Liver (tissue), 7 donors: ENCODE measurements at regions not wholly inside any gene's neighbourhood (a gene's known extent, or its start where the extent isn't known, plus 50 kb on each side); places are given as distances from the start of the nearest gene placed in this dataset.

Source experiments
- DNase-seq: peaks from one replicate; pipeline ENCODE4 v3.0.0-alpha.2; 2017; ENCODE audit warnings: low spot score
- H3K27ac ChIP-seq, 2 donors: one replicate each; pipeline ENCODE4 v1.7.0; 2013; ENCODE audit warnings: inconsistent platforms in 2 of 2, low read length in 2 of 2, control low read depth in 1 of 2, low read depth in 1 of 2, mild to moderate bottlenecking in 1 of 2
- H3K27me3 ChIP-seq, 4 donors: one replicate each; pipeline versions ENCODE4 v1.6.1 to v1.7.0; 2013; ENCODE audit warnings: low read length in 3 of 4, inconsistent platforms in 1 of 4, mild to moderate bottlenecking in 1 of 4, moderate library complexity in 1 of 4; ENCODE audit not compliant: control insufficient read depth in 4 of 4, insufficient read depth in 4 of 4
- H3K36me3 ChIP-seq, 4 donors: one replicate each; pipeline versions ENCODE4 v1.6.1 to v1.7.0; 2013; ENCODE audit warnings: low read length in 3 of 4, mild to moderate bottlenecking in 3 of 4, low read depth in 1 of 4, moderate library complexity in 1 of 4; ENCODE audit not compliant: control insufficient read depth in 4 of 4, insufficient read depth in 3 of 4
- H3K4me1 ChIP-seq, 4 donors: one replicate each; pipeline versions ENCODE4 v1.6.1 to v1.7.0; 2013; ENCODE audit warnings: low read length in 3 of 4, mild to moderate bottlenecking in 3 of 4, moderate library complexity in 1 of 4; ENCODE audit not compliant: control insufficient read depth in 4 of 4, insufficient read depth in 4 of 4
- H3K4me3 ChIP-seq, 3 donors: one replicate each; pipeline versions ENCODE4 v1.6.1 to v1.7.0; 2013; ENCODE audit warnings: low read length in 3 of 3, control low read depth in 1 of 3, low read depth in 1 of 3, mild to moderate bottlenecking in 1 of 3
- H3K9ac ChIP-seq, 2 donors: one replicate each; pipeline ENCODE4 v1.7.0; 2013; ENCODE audit warnings: low read length in 2 of 2, mild to moderate bottlenecking in 2 of 2, moderate library complexity in 2 of 2, control low read depth in 1 of 2, low read depth in 1 of 2
- H3K9me3 ChIP-seq, 4 donors: one replicate each; pipeline versions ENCODE4 v1.6.1 to v1.7.0; 2013; ENCODE audit warnings: low read length in 3 of 4; ENCODE audit not compliant: control insufficient read depth in 4 of 4
- FOXA1 ChIP-seq: IDR thresholded peaks from 2 replicates; pipeline ENCODE4 v1.6.1; 2016; ENCODE audit warnings: antibody characterized with exemption
- FOXA2 ChIP-seq: IDR thresholded peaks from 2 replicates; pipeline ENCODE4 v1.6.1; 2016; ENCODE audit warnings: antibody characterized with exemption
- GABPA ChIP-seq, 2 donors: IDR thresholded peaks in 1 of 2; conservative IDR thresholded peaks in 1 of 2; 2 replicates each; pipeline ENCODE4 v1.6.1; 2016; ENCODE audit warnings: antibody characterized with exemption in 2 of 2, mild to moderate bottlenecking in 1 of 2, moderate library complexity in 1 of 2
- HNF4A ChIP-seq, 2 donors: conservative IDR thresholded peaks; 2 replicates each; pipeline ENCODE4 v1.6.1; 2016; ENCODE audit warnings: antibody characterized with exemption in 2 of 2, mild to moderate bottlenecking in 2 of 2
- HNF4G ChIP-seq: IDR thresholded peaks from 2 replicates; pipeline ENCODE4 v1.6.1; 2016; ENCODE audit warnings: antibody characterized with exemption
- NR2F2 ChIP-seq: IDR thresholded peaks from 2 replicates; pipeline ENCODE4 v1.6.1; 2016; ENCODE audit warnings: antibody characterized with exemption
- RAD21 ChIP-seq, 2 donors: IDR thresholded peaks; 2 replicates each; pipeline ENCODE4 v1.6.1; 2016; ENCODE audit warnings: antibody characterized with exemption in 2 of 2, mild to moderate bottlenecking in 2 of 2
- RXRA ChIP-seq, 2 donors: IDR thresholded peaks; 2 replicates each; pipeline ENCODE4 v1.6.1; 2017 to 2018; ENCODE audit warnings: antibody characterized with exemption in 2 of 2, mild to moderate bottlenecking in 1 of 2
- TAF1 ChIP-seq: conservative IDR thresholded peaks from 2 replicates; pipeline ENCODE4 v1.6.1; 2016; ENCODE audit warnings: antibody characterized with exemption, mild to moderate bottlenecking
- ZBTB33 ChIP-seq: IDR thresholded peaks from 2 replicates; pipeline ENCODE4 v1.6.1; 2016; ENCODE audit warnings: antibody characterized with exemption
- WGBS: extraction: QIAGEN DNeasy Blood & Tissue Kit; methylation state at CpG from one replicate; pipeline ENCODE4 v1.1.7; 2013; 5-methylcytosine and 5-hydroxymethylcytosine counted together
- TF ChIP-seq, protein P1 (sequence below): IDR thresholded peaks from 2 replicates; pipeline ENCODE4 v1.6.1; 2016; ENCODE audit warnings: antibody characterized with exemption
- TF ChIP-seq, protein P2 (sequence below): IDR thresholded peaks from 2 replicates; pipeline ENCODE4 v1.6.1; 2016; ENCODE audit warnings: antibody characterized with exemption
- TF ChIP-seq, protein P3 (sequence below): IDR thresholded peaks from 2 replicates; pipeline ENCODE4 v1.6.1; 2016; ENCODE audit warnings: antibody characterized with exemption, mild to moderate bottlenecking
- donor health status: healthy.
- donor health status: healthy.
- donor health status: healthy.
- donor health status: healthy.

GRCh38 chr7:36016648-36017047, 136.4 kb upstream of the EEPD1 start:
- no peak overlapping the region for H3K4me3 ChIP-seq
- H3K9me3 ChIP-seq = no peaks in the 10 kb centered on the region
- TF ChIP-seq RAD21 (IDR thresholded peaks at IDR 0.05) (no peak), FOXA1 (no peak), HNF4G (no peak), ZBTB33 (no peak), NR2F2 (no peak), TAF1 (no peak)
- TF ChIP-seq, protein P1, sequence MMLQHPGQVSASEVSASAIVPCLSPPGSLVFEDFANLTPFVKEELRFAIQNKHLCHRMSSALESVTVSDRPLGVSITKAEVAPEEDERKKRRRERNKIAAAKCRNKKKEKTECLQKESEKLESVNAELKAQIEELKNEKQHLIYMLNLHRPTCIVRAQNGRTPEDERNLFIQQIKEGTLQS = no peak
- TF ChIP-seq, protein P2, sequence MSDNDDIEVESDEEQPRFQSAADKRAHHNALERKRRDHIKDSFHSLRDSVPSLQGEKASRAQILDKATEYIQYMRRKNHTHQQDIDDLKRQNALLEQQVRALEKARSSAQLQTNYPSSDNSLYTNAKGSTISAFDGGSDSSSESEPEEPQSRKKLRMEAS = no peak
- TF ChIP-seq, protein P3, sequence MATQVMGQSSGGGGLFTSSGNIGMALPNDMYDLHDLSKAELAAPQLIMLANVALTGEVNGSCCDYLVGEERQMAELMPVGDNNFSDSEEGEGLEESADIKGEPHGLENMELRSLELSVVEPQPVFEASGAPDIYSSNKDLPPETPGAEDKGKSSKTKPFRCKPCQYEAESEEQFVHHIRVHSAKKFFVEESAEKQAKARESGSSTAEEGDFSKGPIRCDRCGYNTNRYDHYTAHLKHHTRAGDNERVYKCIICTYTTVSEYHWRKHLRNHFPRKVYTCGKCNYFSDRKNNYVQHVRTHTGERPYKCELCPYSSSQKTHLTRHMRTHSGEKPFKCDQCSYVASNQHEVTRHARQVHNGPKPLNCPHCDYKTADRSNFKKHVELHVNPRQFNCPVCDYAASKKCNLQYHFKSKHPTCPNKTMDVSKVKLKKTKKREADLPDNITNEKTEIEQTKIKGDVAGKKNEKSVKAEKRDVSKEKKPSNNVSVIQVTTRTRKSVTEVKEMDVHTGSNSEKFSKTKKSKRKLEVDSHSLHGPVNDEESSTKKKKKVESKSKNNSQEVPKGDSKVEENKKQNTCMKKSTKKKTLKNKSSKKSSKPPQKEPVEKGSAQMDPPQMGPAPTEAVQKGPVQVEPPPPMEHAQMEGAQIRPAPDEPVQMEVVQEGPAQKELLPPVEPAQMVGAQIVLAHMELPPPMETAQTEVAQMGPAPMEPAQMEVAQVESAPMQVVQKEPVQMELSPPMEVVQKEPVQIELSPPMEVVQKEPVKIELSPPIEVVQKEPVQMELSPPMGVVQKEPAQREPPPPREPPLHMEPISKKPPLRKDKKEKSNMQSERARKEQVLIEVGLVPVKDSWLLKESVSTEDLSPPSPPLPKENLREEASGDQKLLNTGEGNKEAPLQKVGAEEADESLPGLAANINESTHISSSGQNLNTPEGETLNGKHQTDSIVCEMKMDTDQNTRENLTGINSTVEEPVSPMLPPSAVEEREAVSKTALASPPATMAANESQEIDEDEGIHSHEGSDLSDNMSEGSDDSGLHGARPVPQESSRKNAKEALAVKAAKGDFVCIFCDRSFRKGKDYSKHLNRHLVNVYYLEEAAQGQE = no peak
- no peaks in the 10 kb centered on the region for H3K27me3 ChIP-seq
- WGBS = 94% methylated on average over 4 of the region's 4 CpGs
- H3K36me3 ChIP-seq = no peaks in the 10 kb centered on the region
- H3K27ac ChIP-seq = no peak overlapping the region
- DNase-seq = no peak
- H3K9ac ChIP-seq = no peak overlapping the region
- H3K4me1 ChIP-seq = no peaks in the 10 kb centered on the region

DNA sequence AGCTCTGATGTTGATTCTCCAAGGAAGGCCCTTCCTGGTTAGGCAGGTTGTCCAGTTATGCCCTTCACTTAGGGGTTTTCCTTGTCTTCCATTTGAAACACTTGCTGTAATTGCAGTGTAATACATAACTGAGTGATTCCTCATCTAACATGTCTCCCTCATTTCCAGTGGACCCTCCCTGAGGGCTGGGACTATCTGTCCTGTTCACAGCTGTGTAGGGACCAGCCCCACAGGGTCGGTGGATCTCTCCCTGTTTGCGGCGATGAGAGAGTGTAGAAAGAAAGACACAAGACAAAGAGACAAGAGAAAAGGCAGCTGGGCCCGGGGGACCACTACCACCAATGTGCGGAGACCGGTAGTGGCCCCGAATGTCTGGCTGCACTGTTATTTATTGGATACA, 135.9 kb upstream of the EEPD1 start:
- Histone ChIP-seq H3K27me3 (no peaks in the 10 kb centered on the region), H3K4me3 (no peak overlapping the region), H3K9ac (no peak overlapping the region), H3K9me3 (no peaks in the 10 kb centered on the region), H3K4me1 (no peaks in the 10 kb centered on the region), H3K27ac (no peak overlapping the region), H3K36me3 (no peaks in the 10 kb centered on the region)
- TF ChIP-seq RXRA (IDR thresholded peaks at IDR 0.05) (no peak), HNF4A (conservative IDR thresholded peaks at IDR 0.05) (no peak), ZBTB33 (no peak), GABPA (IDR thresholded peaks at IDR 0.05 in 1 of 2, conservative IDR thresholded peaks at IDR 0.05 in 1 of 2) (no peak), FOXA2 (no peak)
- TF ChIP-seq, protein P3 = no peak
- 94% methylated on average over 7 of the region's 7 CpGs for WGBS
- DNase-seq = no peak
